ENCODE measurements at regions not wholly inside any gene's neighbourhood (a gene's known extent, or its start where the extent isn't known, plus 50 kb on each side); places are given as distances from the start of the nearest gene placed in this dataset.

GRCh38 chr13:89916551-89916950 lies 1430.9 kb upstream of the MIR17HG start:
- TF ChIP-seq, protein P1, sequence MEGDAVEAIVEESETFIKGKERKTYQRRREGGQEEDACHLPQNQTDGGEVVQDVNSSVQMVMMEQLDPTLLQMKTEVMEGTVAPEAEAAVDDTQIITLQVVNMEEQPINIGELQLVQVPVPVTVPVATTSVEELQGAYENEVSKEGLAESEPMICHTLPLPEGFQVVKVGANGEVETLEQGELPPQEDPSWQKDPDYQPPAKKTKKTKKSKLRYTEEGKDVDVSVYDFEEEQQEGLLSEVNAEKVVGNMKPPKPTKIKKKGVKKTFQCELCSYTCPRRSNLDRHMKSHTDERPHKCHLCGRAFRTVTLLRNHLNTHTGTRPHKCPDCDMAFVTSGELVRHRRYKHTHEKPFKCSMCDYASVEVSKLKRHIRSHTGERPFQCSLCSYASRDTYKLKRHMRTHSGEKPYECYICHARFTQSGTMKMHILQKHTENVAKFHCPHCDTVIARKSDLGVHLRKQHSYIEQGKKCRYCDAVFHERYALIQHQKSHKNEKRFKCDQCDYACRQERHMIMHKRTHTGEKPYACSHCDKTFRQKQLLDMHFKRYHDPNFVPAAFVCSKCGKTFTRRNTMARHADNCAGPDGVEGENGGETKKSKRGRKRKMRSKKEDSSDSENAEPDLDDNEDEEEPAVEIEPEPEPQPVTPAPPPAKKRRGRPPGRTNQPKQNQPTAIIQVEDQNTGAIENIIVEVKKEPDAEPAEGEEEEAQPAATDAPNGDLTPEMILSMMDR (IDR thresholded peaks at IDR 0.05; ENCODE audit: poor library complexity) = no peak
- TF ChIP-seq EZH2 (IDR thresholded peaks at IDR 0.05; ENCODE audit: borderline replicate concordance) = no peak
- no peak for TF ChIP-seq EZH2phosphoT487 (IDR thresholded peaks at IDR 0.05; ENCODE audit: low read depth, severe bottlenecking, unreplicated experiment)
